GM12891 (cell line): ENCODE measurements at regions not wholly inside any gene's neighbourhood (a gene's known extent, or its start where the extent isn't known, plus 50 kb on each side); places are given as distances from the start of the nearest gene placed in this dataset.

Experiments
- PAX5 ChIP-seq: IDR thresholded peaks from 2 replicates; pipeline ENCODE4 v1.6.1; 2011; ENCODE audit warnings: low read length, moderate library complexity, mild to moderate bottlenecking; ENCODE audit not compliant: insufficient read depth, severe bottlenecking
- POLR2A ChIP-seq: IDR thresholded peaks from 2 replicates; pipeline ENCODE4 v1.6.1; 2011; ENCODE audit warnings: low read depth, low read length, control low read depth
- POLR2AphosphoS5 ChIP-seq: IDR thresholded peaks from 2 replicates; pipeline ENCODE4 v1.6.1; 2011; ENCODE audit warnings: low read depth, low read length, control low read depth
- TAF1 ChIP-seq: IDR thresholded peaks from 2 replicates; pipeline ENCODE4 v1.6.1; 2011; ENCODE audit warnings: low read depth, low read length, control low read depth

DNA sequence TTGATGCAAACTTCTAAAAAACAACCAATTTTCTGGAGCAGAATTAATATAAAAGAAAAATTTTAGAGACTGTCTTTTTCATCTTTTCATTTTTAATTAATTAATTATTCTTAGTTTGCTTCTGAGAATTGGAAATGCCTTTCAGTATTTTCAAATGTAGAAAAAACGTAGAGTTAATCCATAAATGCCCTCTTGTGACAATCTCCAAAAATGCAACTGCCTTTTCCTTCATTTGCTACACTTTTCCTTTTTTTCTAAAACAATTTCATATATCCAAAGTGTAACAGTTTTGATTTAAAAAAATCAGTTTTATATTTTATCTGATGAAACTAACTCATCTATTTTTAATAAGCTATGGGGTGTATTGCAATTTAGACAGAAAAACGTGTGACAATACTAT is 409.3 kb downstream of the PRKD1 start:
- TF ChIP-seq POLR2A (no peak), TAF1 (no peak), PAX5 (no peak), POLR2AphosphoS5 (no peak)
